H1 (cell line): ENCODE measurements at regions not wholly inside any gene's neighbourhood (a gene's known extent, or its start where the extent isn't known, plus 50 kb on each side); places are given as distances from the start of the nearest gene placed in this dataset.

Experiments
- CTCF ChIA-PET: fragments of 300-600 bp; sonication (Branson Sonifier 250); formaldehyde crosslinking; loops from one replicate; lab custom pipeline; 2021; ENCODE audit not compliant: partially characterized antibody; lab: Charles Lee
- POLR2A ChIA-PET: fragments of 300-600 bp; sonication (Branson Sonifier 250); formaldehyde crosslinking; loops from one replicate; lab custom pipeline; 2021; ENCODE audit warnings: inconsistent platforms; ENCODE audit not compliant: partially characterized antibody; lab: Charles Lee
- DNase-seq, 2 experiments: peaks; one replicate each; pipeline versions ENCODE4 v3.0.0 to v3.0.0-alpha.2; 2010 to 2022; ENCODE audit warnings: low spot score in 2 of 2, low read depth in 1 of 2, mixed read lengths in 1 of 2
- FAIRE-seq: peaks from 2 replicates; lab custom pipeline; 2011; peaks lifted over from hg19 to GRCh38; lab: Jason Lieb, UNC
- H2AFZ ChIP-seq: 2 replicates; pipeline ENCODE4 v1.8.1; 2012; ENCODE audit warnings: low read length, inconsistent platforms
- H2AK5ac ChIP-seq: 2 replicates; pipeline ENCODE4 v1.6.1; 2013; ENCODE audit warnings: low read depth, low read length
- H2BK120ac ChIP-seq: replicated peaks from 2 replicates; pipeline ENCODE3; 2013; ENCODE audit warnings: low read depth, low read length, inconsistent platforms
- H2BK12ac ChIP-seq: 2 replicates; pipeline ENCODE4 v1.6.1; 2013; ENCODE audit warnings: low read depth, low read length
- H2BK15ac ChIP-seq: 2 replicates; pipeline ENCODE4 v1.6.1; 2013; ENCODE audit warnings: low read length
- H2BK20ac ChIP-seq: 2 replicates; pipeline ENCODE4 v1.6.1; 2013; ENCODE audit warnings: low read length
- H2BK5ac ChIP-seq: 2 replicates; pipeline ENCODE4 v1.6.1; 2013; ENCODE audit warnings: low read depth, low read length
- H3K14ac ChIP-seq: 2 replicates; pipeline ENCODE4 v1.6.1; 2013; ENCODE audit warnings: inconsistent platforms; ENCODE audit not compliant: insufficient read length
- H3K18ac ChIP-seq: 2 replicates; pipeline ENCODE4 v1.6.1; 2013; ENCODE audit warnings: low read length; ENCODE audit errors: extremely low read depth
- H3K23ac ChIP-seq: 2 replicates; pipeline ENCODE4 v1.6.1; 2013; ENCODE audit warnings: inconsistent platforms; ENCODE audit not compliant: insufficient read length
- H3K23me2 ChIP-seq: 2 replicates; pipeline ENCODE4 v1.6.1; 2013; ENCODE audit warnings: low read depth, low read length
- H3K27ac ChIP-seq: 2 replicates; pipeline ENCODE4 v1.6.1; 2011; ENCODE audit warnings: low read depth, low read length, inconsistent platforms
- H3K27me3 ChIP-seq, 4 experiments: replicated peaks in 1 of 4; 1 replicate in 1 of 4; 2 replicates in 3 of 4; pipeline versions ENCODE4 v1.6.1 to v1.8.1; 2011 to 2013; ENCODE audit warnings: low read length in 3 of 4, mild to moderate bottlenecking in 3 of 4, inconsistent platforms in 2 of 4, mixed read lengths in 2 of 4, moderate library complexity in 1 of 4; ENCODE audit not compliant: control insufficient read depth in 3 of 4, insufficient read depth in 3 of 4; ENCODE audit errors: extremely low read depth in 1 of 4
- H3K36me3 ChIP-seq, 4 experiments: 2 replicates each; pipeline versions ENCODE4 v1.6.1 to v1.8.1; 2011 to 2013; ENCODE audit warnings: mild to moderate bottlenecking in 4 of 4, low read length in 3 of 4, moderate library complexity in 2 of 4, control low read depth in 1 of 4, inconsistent platforms in 1 of 4; ENCODE audit not compliant: insufficient read depth in 4 of 4, control insufficient read depth in 2 of 4
- H3K4ac ChIP-seq: replicated peaks from 2 replicates; pipeline ENCODE3; 2013; ENCODE audit warnings: low read length, low read depth, mixed read lengths, inconsistent platforms; ENCODE audit not compliant: insufficient read length
- H3K4me1 ChIP-seq, 4 experiments: replicated peaks in 1 of 4; 1 replicate in 1 of 4; 2 replicates in 3 of 4; pipeline versions ENCODE4 v1.6.1 to v1.8.1; 2011 to 2013; ENCODE audit warnings: low read length in 3 of 4, inconsistent platforms in 2 of 4, mixed read lengths in 1 of 4; ENCODE audit not compliant: insufficient read depth in 4 of 4, control insufficient read depth in 3 of 4
- H3K4me2 ChIP-seq, 2 experiments: 2 replicates each; pipeline versions ENCODE4 v1.6.1 to v1.8.1; 2011 to 2013; ENCODE audit warnings: low read depth in 2 of 2, low read length in 2 of 2, control low read depth in 1 of 2, inconsistent platforms in 1 of 2, mild to moderate bottlenecking in 1 of 2; ENCODE audit not compliant: insufficient read depth in 1 of 2
- H3K4me3 ChIP-seq, 4 experiments: fragments of 200-600, 300-600 bp in 1 of 4; sonication (generic), shearing (Covaris generic), sonication (Bioruptor Twin) in 1 of 4; 2 replicates each; pipeline versions ENCODE4 v1.5.1 to v1.8.1; 2011 to 2016; ENCODE audit warnings: low read length in 4 of 4, low read depth in 3 of 4, control low read depth in 2 of 4, inconsistent platforms in 2 of 4, mild to moderate bottlenecking in 2 of 4, mixed read lengths in 1 of 4, moderate library complexity in 1 of 4; ENCODE audit not compliant: insufficient read depth in 2 of 4; ENCODE audit errors: extremely low read depth in 1 of 4
- H3K56ac ChIP-seq: replicated peaks from 2 replicates; pipeline ENCODE3; 2013; ENCODE audit warnings: low read depth, mild to moderate bottlenecking, mixed read lengths, low read length, inconsistent platforms; ENCODE audit not compliant: insufficient read length
- H3K79me1 ChIP-seq: 2 replicates; pipeline ENCODE4 v1.6.1; 2013; ENCODE audit warnings: low read depth, low read length, control low read depth
- H3K79me2 ChIP-seq, 2 experiments: 2 replicates each; pipeline versions ENCODE4 v1.6.1 to v1.8.1; 2012 to 2013; ENCODE audit warnings: low read length in 2 of 2, mild to moderate bottlenecking in 2 of 2, inconsistent platforms in 1 of 2; ENCODE audit not compliant: insufficient read depth in 2 of 2, control insufficient read depth in 1 of 2
- H3K9ac ChIP-seq, 4 experiments: replicated peaks in 1 of 4; 1 replicate in 1 of 4; 2 replicates in 3 of 4; pipeline versions ENCODE4 v1.6.1 to v1.8.1; 2011 to 2013; ENCODE audit warnings: low read depth in 3 of 4, low read length in 3 of 4, control low read depth in 2 of 4, mild to moderate bottlenecking in 2 of 4, moderate library complexity in 2 of 4, inconsistent platforms in 1 of 4; ENCODE audit errors: extremely low read depth in 1 of 4
- H3K9me3 ChIP-seq, 2 experiments: 2 replicates each; pipeline versions ENCODE4 v1.6.1 to v1.8.1; 2012 to 2013; ENCODE audit warnings: mild to moderate bottlenecking in 2 of 2, moderate library complexity in 2 of 2, control low read depth in 1 of 2, inconsistent platforms in 1 of 2, low read depth in 1 of 2, low read length in 1 of 2, mixed read lengths in 1 of 2; ENCODE audit not compliant: insufficient read depth in 2 of 2
- H4K20me1 ChIP-seq, 2 experiments: replicated peaks in 1 of 2; 2 replicates each; pipeline versions ENCODE3 to v1.8.1; 2011 to 2013; ENCODE audit warnings: inconsistent platforms in 2 of 2, low read length in 2 of 2, mild to moderate bottlenecking in 1 of 2; ENCODE audit not compliant: insufficient read depth in 2 of 2, control insufficient read depth in 1 of 2
- H4K5ac ChIP-seq: 2 replicates; pipeline ENCODE4 v1.6.1; 2013; ENCODE audit warnings: low read length, low read depth, mixed read lengths, inconsistent platforms; ENCODE audit not compliant: insufficient read length
- H4K8ac ChIP-seq: 2 replicates; pipeline ENCODE4 v1.8.0; 2013; ENCODE audit warnings: mild to moderate bottlenecking, moderate library complexity, low read length, inconsistent platforms; ENCODE audit not compliant: insufficient read depth; ENCODE audit errors: extremely low read depth
- H4K91ac ChIP-seq: replicated peaks from 2 replicates; pipeline ENCODE3; 2013; ENCODE audit warnings: low read length, mixed read lengths, inconsistent platforms; ENCODE audit not compliant: insufficient read length
- CREB1 ChIP-seq: IDR thresholded peaks from 2 replicates; pipeline ENCODE4 v1.6.1; 2012; ENCODE audit warnings: inconsistent platforms
- EP300 ChIP-seq, 2 experiments: IDR thresholded peaks; 1 replicate in 1 of 2; 2 replicates in 1 of 2; pipeline ENCODE4 v1.6.1; 2011 to 2012; ENCODE audit warnings: low read depth in 2 of 2, low read length in 2 of 2, mild to moderate bottlenecking in 2 of 2, borderline replicate concordance in 1 of 2, inconsistent platforms in 1 of 2, moderate library complexity in 1 of 2
- HDAC6 ChIP-seq: IDR thresholded peaks from one replicate; pipeline ENCODE4 v1.7.1; 2012; ENCODE audit warnings: low read depth, mild to moderate bottlenecking, inconsistent platforms, low read length, moderate library complexity
- NRF1 ChIP-seq: IDR thresholded peaks from 2 replicates; pipeline ENCODE4 v1.6.1; 2011; ENCODE audit warnings: mild to moderate bottlenecking, low read depth, low read length, improper control_type of control experiment
- RAD21 ChIP-seq, 2 experiments: IDR thresholded peaks in 1 of 2; conservative IDR thresholded peaks in 1 of 2; 2 replicates each; pipeline ENCODE4 v1.6.1; 2011; ENCODE audit warnings: low read depth in 2 of 2, low read length in 2 of 2, improper control_type of control experiment in 1 of 2, inconsistent platforms in 1 of 2, mild to moderate bottlenecking in 1 of 2, moderate library complexity in 1 of 2
- RFX5 ChIP-seq: IDR thresholded peaks from 2 replicates; pipeline ENCODE4 v1.6.1; 2011; ENCODE audit warnings: low read depth, low read length, improper control_type of control experiment, borderline replicate concordance
- RXRA ChIP-seq: IDR thresholded peaks from 2 replicates; pipeline ENCODE4 v1.6.1; 2011; ENCODE audit warnings: low read depth, mild to moderate bottlenecking, low read length, moderate library complexity; ENCODE audit not compliant: insufficient read depth
- SRF ChIP-seq: IDR thresholded peaks from 2 replicates; pipeline ENCODE4 v1.6.1; 2011; ENCODE audit warnings: mild to moderate bottlenecking, low read depth, low read length, moderate library complexity
- TEAD4 ChIP-seq: IDR thresholded peaks from 2 replicates; pipeline ENCODE4 v1.6.1; 2012; ENCODE audit warnings: low read depth, low read length, inconsistent platforms, mixed read lengths
- WGBS, 2 experiments: shearing (Covaris generic) in 1 of 2; methylation state at CpG; one replicate each; pipeline versions ENCODE4 v1.1.6 to v1.1.7; 2013 to 2015; ENCODE audit warnings: low lambda C conversion rate in 2 of 2, mixed read lengths in 2 of 2, inconsistent platforms in 1 of 2, low coverage in 1 of 2, missing lambda C conversion rate in 1 of 2; ENCODE audit not compliant: insufficient replicate concordance in 2 of 2, insufficient coverage in 1 of 2, insufficient read length in 1 of 2; ENCODE audit errors: extremely low coverage in 1 of 2, missing lambda C conversion rate in 1 of 2; 5-methylcytosine and 5-hydroxymethylcytosine counted together

- FAIRE-seq = no peak
Observed at GRCh38 chr4:123120473-123120872, 198.1 kb upstream of the NUDT6 start.

More at GRCh38 chr4:123120473-123120872, 198.1 kb upstream of the NUDT6 start:
- H4K20me1 ChIP-seq = no peaks in the 10 kb centered on the region
- H3K4me1 ChIP-seq = no peaks in the 10 kb centered on the region
- no peak overlapping the region for H2BK5ac ChIP-seq
- no peak overlapping the region for H3K4me3 ChIP-seq
- no peak overlapping the region for H2BK15ac ChIP-seq
- H3K56ac ChIP-seq = no peak overlapping the region
- no peak overlapping the region for H3K23ac ChIP-seq
- H3K18ac ChIP-seq = no peak overlapping the region
- WGBS, 2 experiments = 92% methylated on average over 1 of the region's 1 CpG; no CpG with 5 or more reads in 1 of the 2 experiments
- ChIA-PET POLR2A (no interaction called here), CTCF (interaction anchor here (1.2 kb wide), 1 partner anchor 23 kb away, joined by 4 read pairs; no protein-coding TSS in a partner anchor)
- no peak overlapping the region for H3K4me2 ChIP-seq
- no peak overlapping the region for H2AK5ac ChIP-seq
- H4K91ac ChIP-seq = no peak overlapping the region
- H3K79me2 ChIP-seq = no peaks in the 10 kb centered on the region
- no peak overlapping the region for H3K27ac ChIP-seq
- H4K5ac ChIP-seq = no peak overlapping the region
- H3K9ac ChIP-seq = no peak overlapping the region
- no peak overlapping the region for H3K4ac ChIP-seq
- H3K14ac ChIP-seq = no peak overlapping the region
- H3K36me3 ChIP-seq = no peaks in the 10 kb centered on the region
- TF ChIP-seq RXRA (no peak), CREB1 (no peak), SRF (no peak), RFX5 (no peak), HDAC6 (no peak), RAD21 (IDR thresholded peaks at IDR 0.05 in 1 of 2, conservative IDR thresholded peaks at IDR 0.05 in 1 of 2; ENCODE audit: low read depth in 2 of 2, low read length in 2 of 2) (no peak), TEAD4 (no peak), NRF1 (no peak), EP300 (IDR thresholded peaks at IDR 0.05; ENCODE audit: borderline replicate concordance in 1 of 2, low read depth in 2 of 2, low read length in 2 of 2) (no peak)
- no peaks in the 10 kb centered on the region for H3K23me2 ChIP-seq
- H3K79me1 ChIP-seq = no peaks in the 10 kb centered on the region
- H2BK20ac ChIP-seq = no peak overlapping the region
- H2AFZ ChIP-seq = no peak overlapping the region
- H3K27me3 ChIP-seq = no peaks in the 10 kb centered on the region
- no peak for DNase-seq
- no peaks in the 10 kb centered on the region for H3K9me3 ChIP-seq
- H4K8ac ChIP-seq = no peak overlapping the region
- H2BK12ac ChIP-seq = no peak overlapping the region
- H2BK120ac ChIP-seq = no peak overlapping the region
